Eye (tissue), 1 donor: ENCODE measurements at regions not wholly inside any gene's neighbourhood (a gene's known extent, or its start where the extent isn't known, plus 50 kb on each side); places are given as distances from the start of the nearest gene placed in this dataset.
"Not testable (repeated sequence)": the region's sequence is repeated elsewhere in the genome, so short reads cannot be mapped to it uniquely, and the experiment has no call there.

Source experiments
- DNase-seq: peaks from one replicate; pipeline ENCODE4 v3.0.0-alpha.2; 2015

DNA sequence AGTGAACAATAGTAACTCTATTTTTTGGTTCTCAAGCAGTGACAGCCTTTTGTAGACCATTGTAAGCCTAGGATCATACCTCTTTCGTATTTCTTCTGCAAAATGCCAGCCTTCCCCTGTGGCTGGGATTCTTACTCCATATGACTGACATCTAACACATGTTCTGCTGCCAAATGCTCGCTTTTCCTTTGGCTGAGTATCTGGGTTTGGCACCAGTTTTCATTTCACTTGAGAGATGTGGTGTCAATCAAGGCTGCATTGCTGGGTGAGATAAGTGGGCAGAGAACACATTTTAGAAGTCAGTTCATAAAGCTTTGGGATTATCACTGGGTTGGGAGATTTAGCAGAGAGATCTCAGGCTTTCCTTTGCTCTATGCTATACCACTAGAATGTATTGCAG is 514.7 kb upstream of the SGO1 start:
- DNase-seq, result peak; percentile 38

DNA sequence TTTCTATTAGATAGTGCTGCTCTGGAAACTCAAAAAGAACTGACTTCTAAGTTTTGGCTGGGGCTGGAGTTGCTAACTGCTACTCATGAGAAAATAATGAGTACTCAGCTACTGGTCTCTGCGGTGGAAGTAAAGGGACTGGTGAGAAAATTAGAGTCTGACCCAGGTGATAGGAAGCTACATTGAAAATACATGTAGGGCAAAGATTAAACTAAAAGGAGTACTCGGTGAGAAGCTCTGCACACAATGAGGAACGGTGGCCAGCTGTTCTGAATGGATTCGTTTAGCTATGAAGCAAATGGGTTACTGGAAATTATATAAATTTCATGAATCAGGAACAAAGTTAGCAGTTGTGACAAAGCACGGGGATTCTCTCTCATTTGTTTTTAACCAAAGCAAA is 512.9 kb upstream of the SGO1 start:
- DNase-seq, result no peak

DNA sequence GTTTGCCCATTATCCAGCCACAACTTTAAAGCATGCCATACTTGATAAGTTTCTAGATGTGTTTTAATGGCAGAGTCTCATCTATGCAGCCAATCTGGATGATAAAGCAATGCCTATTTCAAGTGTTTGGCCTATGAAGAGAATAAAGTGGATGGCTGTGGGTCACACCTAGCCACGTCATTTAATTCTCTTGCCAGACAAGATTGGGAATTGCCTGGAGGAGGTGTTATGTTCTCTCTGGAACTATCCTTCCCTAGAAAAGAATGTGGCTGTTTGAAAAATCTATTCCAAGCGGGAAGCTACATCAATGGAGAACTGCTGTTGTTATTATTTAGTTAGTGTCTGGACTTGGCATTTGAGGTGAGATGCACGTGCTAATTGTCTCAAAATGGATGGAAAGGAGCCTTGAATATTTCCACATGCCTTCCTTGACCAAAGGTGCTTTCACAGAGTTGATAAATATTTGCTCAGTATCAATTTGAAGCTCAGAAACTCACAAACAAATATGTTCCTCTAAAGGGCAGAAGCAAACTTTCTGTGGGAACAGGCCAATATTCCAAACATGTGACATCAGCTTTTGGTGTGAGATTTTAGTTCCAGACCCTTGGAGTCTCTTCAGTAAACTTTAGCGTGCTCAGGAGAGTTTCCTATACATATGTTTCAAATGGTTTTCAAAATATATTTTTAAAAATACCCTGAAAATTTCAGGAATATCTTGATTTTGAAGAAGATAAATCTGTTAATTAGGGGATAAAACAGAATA is 510.6 kb upstream of the SGO1 start:
- DNase-seq, result no peak

DNA sequence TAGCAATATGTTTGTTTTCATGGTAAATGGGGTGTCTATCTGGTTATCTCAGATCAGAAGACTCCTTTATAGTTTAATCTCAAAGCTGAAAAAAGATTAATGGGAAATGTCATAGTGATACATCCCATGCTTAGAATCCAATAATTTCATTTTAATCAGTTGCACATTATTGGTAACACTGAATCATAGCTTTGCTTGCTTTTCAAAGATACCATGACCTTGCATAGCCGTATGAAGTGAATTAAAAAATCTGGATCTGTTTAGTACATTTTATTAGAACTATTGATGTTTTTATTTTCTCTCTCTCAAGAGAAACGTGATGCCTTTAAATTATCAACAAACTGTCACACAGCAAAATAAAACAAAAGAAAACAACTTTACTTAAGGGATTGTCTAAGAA is 506.7 kb upstream of the SGO1 start:
- DNase-seq, result no peak

DNA sequence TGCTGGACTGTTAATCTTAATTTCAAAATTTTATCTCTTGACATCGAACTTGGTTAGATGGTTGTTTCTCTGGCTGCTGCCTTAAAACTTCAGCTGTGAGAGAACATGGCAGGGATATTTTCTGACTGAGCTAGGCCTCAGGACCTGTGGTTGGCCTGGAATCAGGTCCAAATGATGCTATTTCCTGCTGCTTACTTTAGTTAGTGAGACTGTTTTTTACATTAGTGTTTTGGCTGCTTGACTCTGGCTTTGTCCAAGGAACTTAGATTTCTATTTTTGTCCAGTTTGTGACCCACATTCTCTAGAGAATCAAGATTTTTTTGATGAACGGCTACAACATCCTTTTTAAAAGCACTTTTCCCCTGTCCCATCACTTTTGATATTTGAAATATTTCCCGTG is 497.9 kb upstream of the SGO1 start:
- no peak for DNase-seq

DNA sequence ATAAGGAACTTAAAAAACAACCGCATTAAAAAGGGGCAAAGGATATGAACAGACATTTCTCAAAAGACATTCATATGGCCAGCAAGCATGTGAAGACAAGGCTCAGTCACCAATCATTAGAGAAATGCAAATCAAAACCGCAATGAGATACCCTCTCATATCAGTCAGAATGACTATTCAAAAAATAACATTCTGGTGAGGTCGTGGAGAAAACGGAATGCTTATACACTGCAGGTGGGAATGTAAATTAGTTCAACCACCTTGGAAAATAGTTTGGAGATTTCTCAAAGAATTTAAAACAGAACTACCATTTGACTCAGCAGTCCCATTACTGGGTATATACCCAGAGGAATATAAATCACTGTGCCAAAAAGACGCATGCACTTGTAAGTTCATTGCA is 496.6 kb upstream of the SGO1 start:
- no peak for DNase-seq

DNA sequence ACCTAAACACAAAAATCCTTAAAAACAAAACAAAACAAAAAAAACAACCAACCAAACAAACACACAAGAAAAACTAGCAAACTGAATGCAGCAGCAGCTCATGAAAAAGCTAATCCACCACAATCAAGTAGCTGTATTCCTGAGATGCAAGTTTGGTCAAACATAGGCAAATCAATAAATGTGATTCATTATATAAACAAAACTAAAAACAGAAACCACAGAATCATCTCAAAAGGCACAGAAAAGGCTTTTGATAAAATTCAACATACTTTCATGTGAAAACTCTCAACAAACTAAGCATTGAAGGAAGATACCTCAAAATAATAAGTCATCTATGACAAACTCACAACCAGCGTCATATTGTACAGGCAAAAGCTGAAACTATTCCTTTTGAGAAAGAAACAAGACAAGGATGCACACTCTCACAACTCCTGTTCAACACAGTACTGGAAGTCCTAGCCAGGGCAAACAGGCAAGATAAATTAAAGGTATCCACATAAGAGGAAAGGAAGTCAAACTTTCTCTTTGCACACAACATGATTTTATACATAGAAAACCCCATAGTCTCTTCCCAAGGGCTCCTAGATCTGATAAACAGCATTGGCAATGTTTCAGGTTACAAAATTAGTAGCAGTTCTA is 495.1 kb upstream of the SGO1 start:
- DNase-seq, result no peak

DNA sequence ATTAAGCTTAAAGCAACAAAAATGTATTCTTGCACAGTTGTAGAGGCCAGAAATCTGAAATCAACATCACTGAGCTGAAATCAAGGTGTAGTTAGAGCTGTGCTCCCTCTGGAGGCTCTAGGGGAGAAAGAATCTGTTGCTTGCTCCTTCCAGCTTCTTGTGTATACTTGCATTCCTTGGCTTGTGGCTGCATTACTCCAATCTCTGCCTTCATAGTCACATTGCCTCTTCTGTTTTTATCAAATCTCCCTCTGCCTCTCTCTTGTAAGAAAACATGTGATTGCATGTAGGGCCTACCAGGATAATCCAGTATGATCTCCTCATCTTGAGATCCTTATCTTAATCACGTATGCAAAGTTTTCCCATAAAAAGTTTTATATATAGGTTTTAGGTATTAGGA is 487.9 kb upstream of the SGO1 start:
- no peak for DNase-seq

DNA sequence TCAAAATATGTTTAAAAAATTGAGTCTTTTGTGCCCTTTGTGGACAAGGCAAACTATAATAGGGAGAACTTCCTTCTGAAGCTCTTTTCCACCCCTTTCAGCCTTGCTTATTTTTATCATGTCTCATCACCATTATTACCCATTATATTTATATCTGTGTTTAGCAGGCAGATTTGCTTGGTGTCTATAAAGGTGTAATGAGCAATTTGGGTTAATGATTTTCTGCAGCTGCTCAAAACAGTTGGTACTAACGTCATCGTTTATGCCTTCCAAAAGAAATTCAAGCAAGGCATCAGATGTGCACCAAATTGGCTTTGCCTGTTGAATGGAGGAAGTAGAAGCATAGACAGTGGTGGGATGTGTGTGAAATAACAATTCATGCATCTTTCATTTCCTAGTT is 483.7 kb upstream of the SGO1 start:
- DNase-seq, result peak; percentile 8

DNA sequence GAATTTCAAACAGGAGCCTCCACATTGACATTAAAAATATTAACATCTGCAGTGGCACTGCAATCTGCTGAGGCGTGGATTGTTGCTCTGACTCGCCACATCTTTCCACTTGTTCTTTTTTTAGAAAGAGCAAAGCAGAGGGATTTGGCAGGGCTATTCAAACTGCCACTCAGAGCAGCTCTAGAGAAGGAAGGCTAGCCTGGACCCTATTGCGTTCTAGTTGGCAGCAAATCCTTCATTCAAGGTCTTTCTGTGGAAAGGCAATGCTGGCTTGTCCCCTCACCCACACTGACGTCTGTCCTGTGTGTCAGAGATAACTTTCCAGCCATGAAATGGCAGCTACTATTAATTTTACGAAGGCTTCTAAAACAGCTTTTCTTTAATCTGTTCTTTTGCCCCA is 483.2 kb upstream of the SGO1 start:
- peak; percentile 8 for DNase-seq

DNA sequence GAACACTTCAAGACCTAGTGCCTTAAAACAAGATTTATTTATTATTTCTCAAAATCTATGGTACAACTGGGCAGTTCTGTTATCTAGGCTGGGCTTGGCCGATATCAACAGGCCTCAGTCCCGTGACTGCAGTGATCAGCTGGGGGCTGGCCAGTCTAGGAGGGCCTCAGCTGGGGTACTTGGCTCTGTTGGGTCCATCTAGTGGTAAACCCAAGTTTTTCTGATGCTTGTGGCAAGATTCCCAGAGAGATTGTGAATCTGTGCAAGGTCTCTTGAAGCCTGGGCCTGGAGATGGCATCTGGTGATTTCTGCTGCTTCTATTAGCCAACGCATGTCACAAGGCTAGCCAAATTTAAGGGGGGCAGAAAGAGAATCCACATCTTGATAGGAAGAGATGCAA is 482.4 kb upstream of the SGO1 start:
- DNase-seq, result peak; percentile 11

DNA sequence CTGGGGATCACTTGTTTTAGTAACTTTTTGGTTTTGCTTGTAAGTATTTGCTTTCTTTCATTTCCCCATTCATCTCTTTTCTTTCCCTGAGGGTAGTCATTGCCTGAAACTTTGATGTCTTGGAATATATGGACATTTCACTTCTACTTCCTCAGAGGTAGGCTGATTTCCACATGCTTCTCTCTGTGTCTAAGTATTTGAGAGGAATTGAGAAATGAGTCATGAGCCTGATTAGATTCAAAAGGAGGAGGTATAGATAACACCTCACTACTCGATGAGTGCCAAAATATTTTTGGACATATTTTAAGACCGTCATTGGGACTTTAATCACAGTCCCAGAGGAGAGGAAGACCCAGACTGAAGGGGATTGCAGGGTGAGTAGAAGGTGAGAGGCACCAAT is 480.1 kb upstream of the SGO1 start:
- no peak for DNase-seq

DNA sequence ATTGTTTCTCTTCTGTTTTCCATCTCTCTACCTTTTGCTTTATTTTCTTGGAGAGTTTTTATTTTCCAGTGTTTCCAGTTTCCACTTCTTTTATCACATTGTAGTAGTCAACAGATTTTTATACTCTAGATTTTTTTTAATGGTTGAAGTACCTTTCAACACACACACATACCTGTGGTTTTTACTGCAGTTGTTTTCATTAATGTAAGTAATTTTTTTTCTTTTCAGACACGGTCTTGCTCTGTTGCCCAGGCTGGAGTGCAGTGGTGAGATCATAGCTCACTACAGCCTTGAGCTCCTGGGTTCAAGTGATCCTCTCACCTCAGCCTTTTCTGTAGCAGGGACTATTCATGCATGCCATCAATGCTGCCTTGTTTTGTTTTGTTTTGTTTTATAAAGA is 472.5 kb upstream of the SGO1 start:
- no peak for DNase-seq

DNA sequence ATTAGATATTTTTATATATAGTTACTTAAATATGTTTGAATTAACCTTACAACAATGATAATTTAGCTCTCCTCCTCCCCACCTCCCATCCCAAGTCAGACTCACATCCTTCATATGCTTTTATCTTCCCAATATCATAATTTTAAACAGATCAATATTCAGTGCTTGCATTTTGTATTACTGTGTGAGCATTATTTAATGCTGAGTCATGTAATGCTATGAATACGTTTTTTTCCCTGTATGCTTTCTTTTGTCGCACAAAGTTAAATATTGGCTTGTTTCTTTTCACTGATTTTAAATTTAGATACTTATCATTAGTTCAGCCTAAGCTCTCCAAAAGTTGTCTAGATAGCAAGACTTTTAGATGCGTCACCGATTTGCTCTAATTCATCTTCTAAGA is 471.6 kb upstream of the SGO1 start:
- DNase-seq, result no peak

DNA sequence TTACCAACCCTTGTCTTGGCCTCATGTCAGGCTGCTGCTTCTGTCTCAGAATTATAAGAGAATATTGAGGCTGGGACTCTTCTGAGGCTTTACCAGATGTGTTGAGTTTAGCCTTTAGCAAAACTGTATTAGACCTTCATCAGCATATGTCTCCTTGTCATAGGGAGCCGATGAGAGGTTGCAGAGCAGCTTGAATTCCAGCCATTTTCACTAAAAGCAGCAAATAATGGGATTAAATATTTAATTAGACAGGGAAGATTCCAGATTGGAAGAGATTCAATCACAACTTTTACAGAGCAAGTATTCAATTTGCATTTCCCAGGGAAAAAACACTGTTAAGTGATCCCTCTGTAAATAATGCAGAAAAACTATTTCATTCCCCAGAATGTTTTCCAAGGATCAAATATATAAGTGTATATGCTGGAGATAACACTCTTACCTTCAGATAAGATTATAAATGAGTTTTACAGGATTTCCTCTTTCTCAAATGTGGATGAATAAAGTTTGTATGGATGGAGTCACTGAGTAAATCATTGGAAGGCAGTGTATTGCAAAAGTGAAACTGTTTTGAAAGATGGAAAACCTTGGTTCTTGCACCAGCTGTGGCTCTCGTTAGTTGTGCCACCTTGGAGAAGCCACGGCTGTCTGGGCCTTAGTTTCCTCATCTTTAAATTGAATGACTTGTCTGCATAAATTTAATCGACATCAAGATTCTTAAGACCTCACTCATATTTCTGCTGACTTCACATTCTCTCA is 466.4 kb upstream of the SGO1 start:
- DNase-seq, result peak; percentile 19

DNA sequence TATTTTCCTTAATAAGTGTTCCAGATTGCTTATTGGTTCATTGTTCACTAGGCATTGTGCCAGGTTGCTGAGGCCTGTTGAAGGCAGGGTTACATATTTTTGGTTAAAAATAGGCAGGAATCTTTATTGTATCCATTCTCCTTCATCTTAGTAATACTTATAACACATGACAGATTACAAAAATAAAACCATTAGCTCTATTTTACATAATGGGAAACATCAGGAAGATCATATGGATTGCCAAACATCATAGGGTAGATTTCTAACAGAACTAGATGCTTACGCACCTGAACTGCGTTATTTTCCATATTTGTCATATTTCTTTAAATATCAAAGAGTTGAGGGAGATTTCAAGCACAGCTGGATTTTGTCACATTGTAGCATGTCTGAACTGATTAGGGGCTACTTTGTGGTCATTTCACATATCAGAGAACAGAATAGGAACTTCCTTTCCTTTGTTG is 462.9 kb upstream of the SGO1 start:
- peak; percentile 28 for DNase-seq

DNA sequence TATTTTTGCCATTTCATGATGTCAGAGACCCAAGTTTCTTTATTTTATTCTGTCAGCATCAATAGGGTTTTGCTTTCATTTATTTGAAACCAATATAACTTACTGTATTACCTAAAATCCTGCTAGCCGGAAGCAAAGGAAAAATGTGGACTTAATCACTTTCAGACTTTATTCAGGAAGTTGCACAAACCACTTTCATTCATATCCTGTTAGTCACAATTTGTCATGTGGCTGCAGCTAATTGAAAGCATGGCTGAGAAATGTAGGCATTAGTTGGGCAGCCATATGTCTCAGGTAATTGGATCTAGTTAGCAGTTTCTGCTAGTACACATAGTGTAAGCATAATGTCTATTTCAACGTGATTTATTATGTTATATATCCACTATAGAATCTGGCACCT is 462.3 kb upstream of the SGO1 start:
- peak; percentile 17 for DNase-seq

DNA sequence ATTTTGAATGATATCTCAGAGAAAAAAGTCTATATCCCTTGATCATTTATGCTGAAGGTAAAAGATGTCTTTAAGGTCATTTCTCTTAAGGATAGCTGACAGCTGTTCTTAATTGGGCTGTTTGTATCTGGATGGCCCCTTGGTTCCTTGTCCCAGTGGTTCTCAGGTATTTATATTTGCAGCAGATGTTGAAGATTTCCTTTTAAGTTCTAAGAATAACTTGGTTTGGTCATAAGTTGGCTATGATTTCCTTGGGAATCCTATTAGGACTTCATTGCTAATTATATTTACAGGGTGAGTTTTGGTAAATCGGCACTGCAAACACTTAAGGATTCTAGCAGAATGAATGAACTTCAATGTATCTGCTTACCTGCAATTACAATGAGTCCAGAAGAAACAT is 460.4 kb upstream of the SGO1 start:
- no peak for DNase-seq

DNA sequence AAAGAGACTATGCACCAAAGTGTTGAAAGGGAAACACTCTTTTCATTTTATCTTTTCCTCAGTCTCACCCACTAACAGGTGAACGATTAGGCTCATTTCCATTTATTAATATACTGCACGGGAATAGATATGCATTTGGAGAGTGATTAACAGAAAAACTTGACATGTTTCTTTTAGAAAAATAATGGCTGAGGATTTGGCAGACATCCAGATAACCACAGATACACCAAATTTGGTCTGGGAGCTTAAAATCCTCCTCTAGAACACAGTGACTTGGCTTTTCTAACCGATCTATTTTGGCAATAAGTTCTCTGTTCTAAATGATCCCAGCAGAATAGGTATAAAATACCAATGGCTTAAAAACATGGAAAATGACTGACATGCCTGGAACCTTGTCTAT is 459.3 kb upstream of the SGO1 start:
- no peak for DNase-seq

DNA sequence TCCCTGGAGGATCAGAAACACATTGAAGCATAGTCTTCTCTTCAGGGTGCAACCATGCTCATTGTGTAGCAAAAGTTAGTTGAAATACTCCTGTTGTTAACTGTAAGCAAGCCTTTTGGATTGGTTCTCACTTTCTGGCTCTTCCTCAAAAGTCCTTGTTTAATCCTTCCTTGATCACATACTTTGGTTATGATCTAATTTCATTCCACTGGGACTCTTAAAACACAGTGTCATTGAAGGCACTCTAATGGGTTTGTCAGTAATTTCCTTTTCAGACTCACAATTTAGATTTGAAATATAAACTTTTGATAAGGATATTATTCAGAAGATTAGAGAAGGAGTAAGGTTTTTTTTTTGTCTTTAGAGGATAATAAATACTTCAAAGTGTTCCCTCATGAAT is 451.7 kb upstream of the SGO1 start:
- DNase-seq, result no peak

DNA sequence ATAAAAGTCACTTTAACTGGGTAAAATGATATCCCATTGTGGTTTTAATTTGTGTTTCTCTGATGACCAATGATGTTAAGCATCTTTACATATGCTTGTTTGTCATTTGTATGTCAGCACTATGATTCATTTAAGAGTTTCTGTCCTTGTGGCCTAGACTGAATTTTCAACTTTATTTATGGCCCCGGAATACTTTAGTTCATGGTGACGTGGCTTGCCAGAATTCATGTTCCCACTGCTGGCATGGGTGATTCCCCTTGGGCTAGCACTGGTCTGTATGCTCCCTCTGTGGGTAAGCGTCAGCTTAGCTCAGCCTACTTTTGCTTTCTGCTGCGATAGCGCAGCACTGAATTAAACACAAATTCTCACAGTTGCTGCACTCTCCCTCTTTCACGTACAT is 436.3 kb upstream of the SGO1 start:
- DNase-seq, result no peak

DNA sequence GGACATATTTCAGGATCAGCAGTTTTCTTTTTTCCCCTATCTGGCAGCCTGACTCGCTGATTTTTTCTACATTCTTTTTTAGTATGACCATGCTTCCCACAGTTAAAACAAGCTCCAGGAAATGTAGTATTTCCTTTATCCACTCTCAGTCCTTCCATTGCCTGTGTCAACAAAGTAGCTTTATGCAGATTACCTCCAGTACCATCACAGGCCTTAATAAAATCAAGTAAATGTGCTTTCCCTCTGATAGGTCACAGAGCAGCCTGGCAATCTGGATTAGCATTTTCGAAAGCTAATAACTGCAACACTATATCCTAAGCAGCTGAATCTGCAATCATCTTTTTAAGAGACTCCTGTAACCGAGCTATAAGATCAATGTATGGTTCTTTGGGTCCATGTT is 432.6 kb upstream of the SGO1 start:
- DNase-seq, result not testable (repeated sequence)

DNA sequence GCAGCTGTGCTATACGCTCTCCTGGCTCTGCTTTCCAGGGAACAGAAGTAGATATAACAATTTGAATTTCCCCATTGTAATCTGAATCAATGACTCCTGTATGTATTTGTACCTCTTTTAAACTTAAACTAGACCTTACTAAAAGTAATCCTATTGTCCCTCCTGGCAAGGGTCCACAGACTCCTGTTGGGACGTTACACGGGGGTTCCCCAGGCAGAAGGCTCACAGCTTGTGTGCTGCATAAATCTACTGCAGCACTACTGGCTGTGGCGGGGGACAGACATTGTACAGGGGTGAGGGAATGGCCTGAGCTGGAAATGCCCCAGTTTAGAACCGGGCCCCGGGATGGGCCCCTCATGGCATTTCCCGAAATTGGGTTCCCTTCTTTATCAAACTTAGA is 432.2 kb upstream of the SGO1 start:
- not testable (repeated sequence) for DNase-seq

DNA sequence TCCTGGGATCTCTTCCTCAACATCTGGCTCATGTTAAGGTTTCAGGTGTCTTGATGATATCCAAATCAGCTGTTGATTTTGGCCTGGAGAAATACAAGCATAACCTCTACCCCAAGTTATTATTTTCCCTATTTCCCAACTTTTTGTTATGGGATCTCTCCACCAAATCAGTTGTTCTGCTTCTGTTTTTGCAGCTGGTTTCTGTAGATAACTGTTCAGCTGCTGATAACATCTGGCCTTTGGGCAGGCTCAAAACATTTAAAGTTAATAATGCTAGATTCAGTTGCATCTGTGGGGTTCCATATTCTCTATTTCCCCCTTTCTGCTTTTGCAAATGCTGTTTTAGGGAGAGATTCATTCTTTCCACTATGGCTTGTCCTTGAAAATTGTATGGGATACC is 430.0 kb upstream of the SGO1 start:
- DNase-seq, result not testable (repeated sequence)
